ENCODE measurements at regions not wholly inside any gene's neighbourhood (a gene's known extent, or its start where the extent isn't known, plus 50 kb on each side); places are given as distances from the start of the nearest gene placed in this dataset.

- TF ChIP-seq CTCF (IDR thresholded peaks at IDR 0.05), result no peak
- no peak for TF ChIP-seq EP300 (IDR thresholded peaks at IDR 0.05)
Measured at GRCh38 chr1:209207126-209207700, 376.3 kb upstream of the CAMK1G start.
